K562 (cell line): ENCODE measurements at regions not wholly inside any gene's neighbourhood (a gene's known extent, or its start where the extent isn't known, plus 50 kb on each side); places are given as distances from the start of the nearest gene placed in this dataset.
"Not testable (repeated sequence)": the region's sequence is repeated elsewhere in the genome, so short reads cannot be mapped to it uniquely, and the experiment has no call there.

Experiments used
- ATAC-seq: fragments of 200-7000 bp; cut with Tn5 transposase; 3 replicates; pipeline ENCODE4 v1.9.1; 2020; ENCODE audit warnings: moderate library complexity
- BruUV-seq: library from RNA; stranded (reverse); fragments of 400-500 nt; replicated peaks from 2 replicates; lab custom pipeline; 2021; lab: Mats Ljungman, UMichigan
- CTCF ChIA-PET: fragments of 300-600 bp; formaldehyde crosslinking; extraction: SDS; loops from one replicate; lab custom pipeline; 2021; ENCODE audit warnings: low intra/inter-chr PET ratio; lab: Yijun Ruan, JAX
- POLR2A ChIA-PET: fragments of 300-600, 350-650 bp; sonication (Branson Sonifier 250); formaldehyde crosslinking; extraction: SDS; loops from one replicate; lab custom pipeline; 2021; ENCODE audit warnings: antibody characterized with exemption, inconsistent platforms; lab: Yijun Ruan, JAX
- DNase-seq, 4 experiments: peaks; one replicate each; pipeline versions ENCODE4 v3.0.0 to v3.0.0-alpha.2; 2011 to 2018; ENCODE audit warnings: low spot score in 3 of 4, mixed read lengths in 3 of 4; ENCODE audit errors: extremely low read depth in 1 of 4
- FAIRE-seq: peaks from 2 replicates; lab custom pipeline; 2011; peaks lifted over from hg19 to GRCh38; lab: Jason Lieb, UNC
- H2AFZ ChIP-seq: 2 replicates; pipeline ENCODE4 v1.6.0; 2011; ENCODE audit warnings: low read depth, low read length, control low read depth, inconsistent platforms
- H3K27ac ChIP-seq: fragments of 200-600 bp; 3 replicates; pipeline ENCODE4 v1.8.0; 2011; ENCODE audit warnings: low read depth, mild to moderate bottlenecking, control low read depth, inconsistent platforms, low read length, moderate library complexity, mixed read lengths; ENCODE audit errors: extremely low read depth
- H3K27me3 ChIP-seq, 2 experiments: fragments of 300-600 bp in 1 of 2; 2 replicates in 1 of 2; 3 replicates in 1 of 2; pipeline versions ENCODE4 v1.6.0 to v1.8.0; 2011; ENCODE audit warnings: inconsistent platforms in 2 of 2, low read length in 2 of 2, mild to moderate bottlenecking in 1 of 2, mixed read lengths in 1 of 2, moderate library complexity in 1 of 2; ENCODE audit not compliant: control insufficient read depth in 2 of 2, insufficient read depth in 2 of 2
- H3K36me3 ChIP-seq: fragments of 300-600 bp; 3 replicates; pipeline ENCODE4 v1.8.0; 2011; ENCODE audit warnings: mild to moderate bottlenecking, low read length, inconsistent platforms; ENCODE audit not compliant: control insufficient read depth, insufficient read depth
- H3K4me1 ChIP-seq, 2 experiments: fragments of 200-600 bp in 1 of 2; replicated peaks in 1 of 2; 2 replicates in 1 of 2; 3 replicates in 1 of 2; pipeline versions ENCODE4 v1.5.1 to v1.8.0; 2011; ENCODE audit warnings: inconsistent platforms in 2 of 2, low read length in 2 of 2, mild to moderate bottlenecking in 1 of 2, mixed read lengths in 1 of 2, moderate library complexity in 1 of 2; ENCODE audit not compliant: control insufficient read depth in 2 of 2, insufficient read depth in 2 of 2
- H3K4me2 ChIP-seq: 2 replicates; pipeline ENCODE4 v1.6.1; 2011; ENCODE audit warnings: low read length, control low read depth, inconsistent platforms, mixed read lengths; ENCODE audit not compliant: insufficient read depth
- H3K4me3 ChIP-seq: fragments of 200-600 bp; sonication (generic), shearing (Covaris generic); 2 replicates; pipeline ENCODE4 v1.5.1; 2016; ENCODE audit warnings: control low read depth, inconsistent platforms
- H3K79me2 ChIP-seq: fragments of 200-600 bp; 3 replicates; pipeline ENCODE4 v1.8.0; 2011; ENCODE audit warnings: low read length, inconsistent platforms; ENCODE audit not compliant: control insufficient read depth, insufficient read depth
- H3K9ac ChIP-seq, 2 experiments: 2 replicates each; pipeline versions ENCODE4 v1.6.0 to v1.6.1; 2011; ENCODE audit warnings: low read depth in 2 of 2, low read length in 2 of 2, control low read depth in 1 of 2, inconsistent platforms in 1 of 2, mild to moderate bottlenecking in 1 of 2, mixed read lengths in 1 of 2; ENCODE audit not compliant: insufficient read depth in 1 of 2
- H3K9me1 ChIP-seq: one replicate; pipeline ENCODE4 v1.6.0; 2011; ENCODE audit warnings: inconsistent platforms, mild to moderate bottlenecking, low read length, moderate library complexity; ENCODE audit not compliant: control insufficient read depth, insufficient read depth
- H3K9me3 ChIP-seq: replicated peaks from 2 replicates; pipeline ENCODE4 v1.5.1; 2011; ENCODE audit warnings: low read depth, low read length, inconsistent platforms; ENCODE audit not compliant: control insufficient read depth, insufficient read depth
- H4K20me1 ChIP-seq: replicated peaks from 2 replicates; pipeline ENCODE4 v1.6.1; 2011; ENCODE audit warnings: low read length, inconsistent platforms, mixed read lengths; ENCODE audit not compliant: control insufficient read depth, insufficient read depth
- CBX1 ChIP-seq: sonication (generic); IDR thresholded peaks from 2 replicates; pipeline ENCODE4 v1.6.1; 2016; ENCODE audit warnings: antibody characterized with exemption, low read depth, mild to moderate bottlenecking
- CSDE1 ChIP-seq, 2 experiments: fragments of 450-650 bp; IDR thresholded peaks; 2 replicates each; pipeline ENCODE4 v1.6.1; 2016; ENCODE audit warnings: mild to moderate bottlenecking in 1 of 2
- ESRRB ChIP-seq: fragments of 250-450 bp; sonication (Bioruptor Pico); IDR thresholded peaks from 2 replicates; pipeline ENCODE4 v1.5.0; 2020; ENCODE audit warnings: mild to moderate bottlenecking, moderate library complexity, borderline replicate concordance
- JUNB ChIP-seq: fragments of 450-650 bp; formaldehyde crosslinking; conservative IDR thresholded peaks from 2 replicates; pipeline ENCODE4 v1.4.0; 2020; ENCODE audit warnings: mild to moderate bottlenecking
- KLF6 ChIP-seq: fragments of 250-450 bp; sonication (Bioruptor Pico); IDR thresholded peaks from 2 replicates; pipeline ENCODE4 v1.4.0; 2020; ENCODE audit warnings: mild to moderate bottlenecking, moderate library complexity, borderline replicate concordance
- MCM3 ChIP-seq: fragments of 450-650 bp; IDR thresholded peaks from 2 replicates; pipeline ENCODE4 v1.6.1; 2016
- MED1 ChIP-seq: sonication (generic); formaldehyde crosslinking; IDR thresholded peaks from 2 replicates; pipeline ENCODE4 v1.8.1; 2023; ENCODE audit warnings: missing genetic modification reagents, borderline replicate concordance
- POLR2A ChIP-seq: fragments of 450-650 bp; conservative IDR thresholded peaks from 2 replicates; pipeline ENCODE4 v1.6.1; 2016
- RBM25 ChIP-seq: fragments of 200-400 bp; formaldehyde crosslinking; IDR thresholded peaks from 2 replicates; pipeline ENCODE4 v1.6.1; 2018; ENCODE audit warnings: low read length, low read depth, moderate library complexity; ENCODE audit not compliant: severe bottlenecking
- SAFB ChIP-seq: fragments of 200-400 bp; formaldehyde crosslinking; IDR thresholded peaks from 2 replicates; pipeline ENCODE4 v1.6.1; 2017; ENCODE audit warnings: low read depth, low read length, borderline replicate concordance
- ZKSCAN3 ChIP-seq: fragments of 250-450 bp; sonication (Bioruptor Pico); IDR thresholded peaks from 2 replicates; pipeline ENCODE4 v1.4.0; 2020
- ZNF57 ChIP-seq: fragments of 450-650 bp; formaldehyde crosslinking; IDR thresholded peaks from 2 replicates; pipeline ENCODE4 v1.4.0; 2020; ENCODE audit warnings: mild to moderate bottlenecking, moderate library complexity
- WGBS: fragments of 100-300 bp; shearing (Covaris generic); methylation state at CpG from one replicate; pipeline ENCODE4 v1.1.6; 2016; ENCODE audit warnings: low coverage, mixed read lengths; ENCODE audit not compliant: insufficient coverage; ENCODE audit errors: missing lambda C conversion rate; 5-methylcytosine and 5-hydroxymethylcytosine counted together
- in situ Hi-C: fragments of 300-500 bp; cut with MboI; formaldehyde crosslinking; loops from 4 replicates; pipeline ENCODE4 v1.15.0; 2018; ENCODE audit warnings: inconsistent platforms, mixed read lengths
- intact Hi-C: fragments of 100-400 bp; cut with micrococcal nuclease; formaldehyde crosslinking; loops from 2 replicates; pipeline ENCODE4 v1.14.2; 2022

- no peak overlapping the region for H3K27ac ChIP-seq
- TF ChIP-seq CBX1 (no peak), KLF6 (no peak), ZNF57 (CRISPR knock-in tag) (no peak), ZKSCAN3 (CRISPR knock-in tag) (no peak), MED1 (CRISPR knock-in tag) (no peak), SAFB (no peak), JUNB (CRISPR knock-in tag) (no peak), ESRRB (no peak), CSDE1 (IDR thresholded peaks at IDR 0.05) (no peak), MCM3 (no peak), POLR2A (no peak), RBM25 (no peak)
- peaks cover 3% of the 10 kb centered on the region; the same call in 1 of the 2 replicates for H3K9me3 ChIP-seq
- H3K9me1 ChIP-seq: no peaks in the 10 kb centered on the region
- ATAC-seq (no peak), DNase-seq (no peak), FAIRE-seq (no peak)
- 13% methylated on average over 2 of the region's 2 CpGs for WGBS
- H3K79me2 ChIP-seq: no peaks in the 10 kb centered on the region
- intact Hi-C loops (no loop called here), in situ Hi-C loops (no loop called here)
- ChIA-PET CTCF (no interaction called here), POLR2A (interaction anchor here (1.3 kb wide), 1 partner anchor 11 kb away, joined by 3 read pairs; no protein-coding TSS in a partner anchor)
- H3K4me3 ChIP-seq: no peak overlapping the region
- H3K36me3 ChIP-seq: no peaks in the 10 kb centered on the region
- H2AFZ ChIP-seq: 0 out of 2 replicates have a peak overlapping the region, but pooled peaks have one; percentile 7
- no TSS peak for BruUV-seq
- no peak overlapping the region for H3K9ac ChIP-seq
- H4K20me1 ChIP-seq: no peaks in the 10 kb centered on the region
- no peak overlapping the region for H3K4me2 ChIP-seq
- H3K27me3 ChIP-seq: no peaks in the 10 kb centered on the region
- H3K4me1 ChIP-seq: 0 out of 5 replicates have a peak, but pooled peaks cover 0 to 4% of the 10 kb centered on the region in 2 experiments
Observed at GRCh38 chr7:81183326-81183725, 264.5 kb upstream of the SEMA3C start.

- H3K9ac ChIP-seq, intact Hi-C loops, ATAC-seq, FAIRE-seq, DNase-seq, H3K36me3 ChIP-seq, H4K20me1 ChIP-seq, H3K79me2 ChIP-seq, H3K9me1 ChIP-seq, H3K4me1 ChIP-seq, CTCF ChIA-PET, in situ Hi-C loops, H3K4me2 ChIP-seq, H3K27me3 ChIP-seq, H3K27ac ChIP-seq, H3K9me3 ChIP-seq, H2AFZ ChIP-seq, BruUV-seq, H3K4me3 ChIP-seq: not testable (repeated sequence)
- 25% methylated on average over 10 of the region's 10 CpGs for WGBS
- POLR2A ChIA-PET: interaction anchor here (1.3 kb wide), 1 partner anchor 9 kb away, joined by 3 read pairs; no protein-coding TSS in a partner anchor
Observed at GRCh38 chr7:81182056-81182455, 263.2 kb upstream of the SEMA3C start.
